GM18873 (cell line): ENCODE measurements at regions not wholly inside any gene's neighbourhood (a gene's known extent, or its start where the extent isn't known, plus 50 kb on each side); places are given as distances from the start of the nearest gene placed in this dataset.
"Not testable (repeated sequence)": the region's sequence is repeated elsewhere in the genome, so short reads cannot be mapped to it uniquely, and the experiment has no call there.

Experiments used
- ATAC-seq: cut with Tn5 transposase; IDR thresholded peaks from one replicate; pipeline ENCODE4 v1.9.1; 2021; ENCODE audit warnings: mild to moderate bottlenecking, moderate library complexity, moderate number of reproducible peaks; ENCODE audit not compliant: unreplicated experiment, low FRiP score

DNA sequence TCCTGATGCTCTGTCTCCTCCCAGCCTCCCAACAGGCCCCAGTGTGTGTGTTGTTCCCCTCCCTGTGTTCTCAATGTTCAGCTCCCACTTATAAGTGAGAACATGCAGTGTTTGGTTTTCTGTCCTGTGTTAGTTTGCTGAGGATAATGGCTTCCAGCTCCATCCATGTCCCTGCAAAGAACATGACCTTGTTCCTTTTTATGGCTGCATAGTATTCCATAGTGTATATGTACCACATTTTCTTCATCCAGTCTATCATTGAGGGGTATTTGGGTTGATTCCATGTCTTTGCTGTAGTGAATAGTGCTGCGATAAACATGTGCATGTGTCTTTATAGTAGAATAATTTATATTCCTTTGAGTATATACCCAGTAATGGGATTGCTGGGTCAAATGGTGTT is 150.4 kb downstream of the KLF6 start:
- not testable (repeated sequence) for ATAC-seq

DNA sequence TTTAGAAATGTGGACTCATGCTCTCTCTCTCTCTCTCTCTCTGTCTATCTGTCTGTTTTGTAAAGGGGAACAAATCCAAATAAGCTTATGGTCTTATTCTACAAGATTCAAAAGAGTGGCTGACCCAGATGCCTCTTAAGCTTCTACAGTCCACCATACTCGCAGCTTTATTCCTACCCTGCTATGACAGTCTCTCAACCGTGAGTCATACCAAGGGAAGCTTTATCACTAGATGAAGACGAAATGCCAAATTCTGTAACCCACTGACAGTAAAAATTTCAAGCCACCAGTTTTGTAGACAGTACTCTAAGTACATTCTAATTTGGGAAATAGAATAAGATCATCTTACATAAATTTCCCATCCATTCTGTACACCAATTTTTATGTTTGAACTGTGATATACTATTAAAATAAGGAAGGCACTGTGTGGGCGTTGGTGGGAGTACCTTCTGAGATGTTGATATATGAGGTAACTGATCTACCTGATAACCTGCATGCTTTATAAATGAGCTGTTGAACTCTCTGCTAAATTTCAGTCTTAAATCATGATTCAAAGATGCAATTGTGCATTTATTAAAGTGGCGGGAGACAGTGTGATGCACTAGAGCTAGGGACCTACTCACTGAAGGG is 153.2 kb downstream of the KLF6 start:
- ATAC-seq = no peak

DNA sequence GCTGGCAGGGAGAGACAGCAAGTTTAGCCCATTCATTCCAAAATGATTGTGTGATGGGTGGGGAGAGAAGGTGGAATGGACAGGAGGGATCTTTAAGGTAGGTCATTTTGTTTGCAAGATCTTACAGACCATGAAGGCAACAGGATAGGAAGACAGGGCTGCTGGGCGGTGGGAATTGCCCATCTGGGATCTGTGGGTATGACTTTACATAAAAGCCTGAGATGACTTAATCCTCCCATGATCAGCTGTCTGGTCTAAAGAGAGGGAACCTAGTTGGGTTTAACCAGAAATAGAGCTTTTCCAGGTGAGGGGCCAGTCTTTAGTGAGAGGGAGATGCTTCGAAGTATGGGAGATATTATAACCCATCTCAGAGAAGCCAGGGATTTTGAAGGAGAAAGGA is 153.7 kb downstream of the KLF6 start:
- no peak for ATAC-seq

DNA sequence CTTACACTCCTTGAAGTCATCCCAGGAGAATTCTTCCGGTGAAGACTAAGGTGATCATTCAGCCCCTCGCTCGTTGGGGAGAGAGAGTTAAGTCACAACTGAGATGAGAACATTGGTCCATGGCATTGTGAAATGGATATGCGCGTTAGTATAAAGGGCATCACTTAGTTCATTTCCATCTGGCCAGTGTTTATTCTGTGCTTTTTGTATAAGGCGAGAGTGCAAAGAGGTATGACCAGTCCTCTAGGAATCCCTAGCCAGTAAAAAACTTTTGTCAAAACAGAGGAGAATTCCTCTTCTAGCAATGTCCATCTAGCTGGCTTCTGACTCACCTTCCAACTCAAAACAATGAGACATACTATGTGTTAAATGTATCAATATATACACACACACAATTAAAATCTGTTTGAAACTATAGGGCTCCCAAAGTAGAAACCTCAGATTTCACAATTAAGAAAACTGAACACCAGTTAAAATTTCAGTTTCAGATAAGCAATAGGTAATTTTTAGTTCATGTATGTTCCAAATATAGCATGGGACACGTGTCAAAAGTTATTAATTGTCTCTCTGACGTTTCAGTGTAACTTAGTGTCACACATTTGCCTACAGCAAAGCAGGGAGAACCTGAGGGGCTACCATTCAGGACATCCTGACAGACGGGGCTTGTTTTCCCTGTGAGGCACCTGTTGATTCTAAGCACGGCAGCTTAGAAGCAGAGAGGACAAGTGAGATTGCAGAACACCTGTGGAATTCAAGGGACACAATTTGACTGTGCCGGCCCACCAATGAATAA is 158.9 kb downstream of the KLF6 start:
- peak; percentile 68 for ATAC-seq

DNA sequence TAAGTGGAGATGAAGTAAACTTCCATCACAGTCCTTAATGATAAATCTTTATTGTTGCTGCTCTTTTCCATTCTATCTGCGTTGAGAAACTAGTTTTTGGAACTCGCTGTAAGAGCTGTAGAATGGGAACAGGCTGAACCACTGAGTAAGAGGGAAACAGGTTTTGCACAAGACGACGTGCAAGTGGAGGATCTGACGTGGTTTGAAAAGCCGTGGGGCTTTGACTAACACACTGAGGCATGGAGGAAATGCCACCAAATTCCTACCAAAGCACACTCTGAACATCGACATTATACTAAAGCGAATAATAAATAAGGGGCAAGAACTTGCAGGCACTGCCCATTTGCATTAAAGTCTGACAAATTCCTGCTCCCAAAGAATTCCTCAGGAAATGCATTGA is 160.6 kb downstream of the KLF6 start:
- ATAC-seq = no peak

DNA sequence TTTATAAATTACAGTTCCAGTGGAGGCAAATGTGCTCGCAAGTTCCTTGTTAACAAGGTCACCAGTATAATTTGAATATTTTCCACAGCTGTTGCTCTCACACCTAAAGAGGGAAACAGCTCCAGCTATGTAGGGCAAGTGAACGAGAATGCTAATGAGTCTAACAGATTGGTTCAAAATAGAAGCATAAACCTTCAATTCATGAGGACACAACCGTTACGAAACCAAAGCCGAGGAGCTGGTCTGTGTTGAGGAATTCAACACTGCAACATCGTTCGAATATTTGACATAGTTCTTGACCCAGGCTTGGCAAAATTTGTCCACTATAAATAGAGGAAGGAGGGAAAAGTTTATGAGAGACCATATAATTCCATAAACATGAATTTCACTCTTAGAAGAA is 161.3 kb downstream of the KLF6 start:
- ATAC-seq = peak; percentile 45

DNA sequence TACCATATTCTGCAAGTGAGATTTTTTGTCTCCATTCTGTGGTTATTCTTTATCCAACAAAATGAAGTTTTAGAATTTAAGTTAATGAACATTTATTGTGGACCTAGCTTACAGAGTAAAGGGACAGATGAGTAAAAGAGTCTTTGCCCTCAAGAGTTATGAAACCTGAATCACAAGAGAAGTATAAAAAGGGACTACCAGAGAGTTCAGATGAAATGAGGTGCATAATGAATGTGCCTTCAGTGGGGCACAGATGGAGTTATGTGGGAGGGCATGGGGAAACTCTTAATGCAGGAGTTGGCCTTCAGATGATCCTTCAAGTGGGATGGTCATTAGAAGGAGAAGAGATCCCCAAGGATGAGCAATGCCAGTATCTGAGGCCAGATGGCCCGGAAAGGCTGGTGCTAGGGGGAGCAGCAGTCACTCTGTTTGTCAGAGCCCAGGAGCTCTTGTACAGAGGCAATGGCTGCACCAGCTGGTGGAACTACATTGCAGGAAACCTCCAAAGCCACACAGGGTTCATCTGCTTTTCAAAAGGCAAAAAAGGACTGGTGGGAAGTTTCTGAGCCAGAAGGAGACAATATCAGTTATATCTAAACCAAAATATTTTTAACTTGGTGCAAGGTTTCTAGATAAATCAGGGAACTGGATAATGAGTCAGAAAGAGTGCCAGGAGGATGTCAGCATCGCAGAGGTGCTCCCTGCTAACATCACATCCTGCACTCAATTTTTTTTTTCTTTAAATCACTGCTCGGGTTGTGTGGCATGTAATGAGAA is 162.0 kb downstream of the KLF6 start:
- ATAC-seq = peak; percentile 37

DNA sequence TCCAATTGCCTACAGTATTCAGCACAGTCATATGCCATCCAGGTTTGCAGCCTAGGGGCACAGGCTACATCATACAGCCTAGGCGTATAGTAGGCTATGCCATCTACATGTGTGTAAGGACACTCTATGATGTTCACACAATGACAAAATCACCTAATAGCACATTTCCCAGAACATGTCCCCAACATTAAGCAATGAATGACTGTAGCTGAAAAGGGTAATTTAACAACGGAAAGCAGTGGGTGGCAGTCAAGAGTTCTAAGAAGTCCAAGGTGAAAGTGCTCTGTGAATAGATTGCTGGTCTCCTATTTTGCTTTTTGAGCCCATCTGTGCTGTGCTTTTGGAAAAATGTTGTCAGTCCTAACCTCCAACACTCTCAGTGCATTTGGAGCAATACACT is 162.6 kb downstream of the KLF6 start:
- ATAC-seq = no peak

DNA sequence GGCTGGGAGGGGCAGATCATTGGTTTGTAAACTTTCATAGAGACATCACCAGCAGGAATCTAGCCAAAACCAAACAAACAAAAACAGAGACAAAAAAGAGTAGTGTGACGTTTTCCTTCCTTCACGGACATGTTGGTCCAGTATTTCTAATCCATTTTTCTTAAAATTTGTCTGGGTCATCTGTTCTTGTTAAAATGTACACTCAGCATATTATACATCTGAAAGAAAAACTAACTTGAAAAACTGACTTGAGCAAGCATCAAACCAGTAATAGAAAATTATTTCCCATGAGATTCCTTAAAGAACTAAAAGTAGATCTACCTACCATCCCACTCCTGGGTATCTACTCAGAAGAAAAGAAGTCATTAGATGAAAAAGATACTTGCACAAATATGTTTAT is 164.2 kb downstream of the KLF6 start:
- ATAC-seq = no peak

DNA sequence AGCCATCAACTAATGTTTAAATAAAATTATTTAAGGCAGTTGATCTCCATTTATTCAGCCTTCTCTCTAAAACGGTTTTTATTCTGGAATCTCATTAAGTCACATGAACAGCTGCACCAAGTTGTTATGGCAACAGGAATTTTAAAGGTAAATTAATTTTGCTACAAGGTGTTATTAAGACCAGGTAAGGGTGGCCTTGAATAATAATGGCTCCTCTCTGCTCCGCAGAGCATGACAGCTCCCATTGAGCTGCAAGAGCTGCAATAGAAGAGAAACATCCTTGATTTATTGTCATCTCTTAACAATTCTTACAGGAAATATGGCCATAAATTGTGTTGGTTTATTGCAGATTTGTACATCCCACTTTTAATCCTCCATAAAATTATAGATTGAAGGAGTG is 165.8 kb downstream of the KLF6 start:
- no peak for ATAC-seq

DNA sequence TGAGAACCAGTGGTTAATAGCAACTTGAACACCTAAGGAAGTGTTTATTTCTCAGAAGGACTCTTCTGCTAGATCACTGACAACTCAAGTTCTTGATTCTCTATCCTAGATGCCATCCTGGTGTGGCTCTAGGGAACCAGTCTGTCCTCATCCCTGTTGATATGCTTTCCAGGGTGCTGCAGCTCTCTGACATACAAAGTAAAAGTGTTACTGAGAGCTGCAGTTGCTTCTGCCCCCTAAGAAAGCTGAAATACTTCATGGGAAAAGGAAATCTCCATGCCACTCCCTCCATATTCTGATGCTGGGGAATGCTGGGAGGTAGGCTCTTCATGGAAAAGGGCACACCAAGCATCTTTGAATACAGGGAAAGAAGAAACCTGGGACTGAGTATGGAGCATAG is 168.1 kb downstream of the KLF6 start:
- no peak for ATAC-seq

DNA sequence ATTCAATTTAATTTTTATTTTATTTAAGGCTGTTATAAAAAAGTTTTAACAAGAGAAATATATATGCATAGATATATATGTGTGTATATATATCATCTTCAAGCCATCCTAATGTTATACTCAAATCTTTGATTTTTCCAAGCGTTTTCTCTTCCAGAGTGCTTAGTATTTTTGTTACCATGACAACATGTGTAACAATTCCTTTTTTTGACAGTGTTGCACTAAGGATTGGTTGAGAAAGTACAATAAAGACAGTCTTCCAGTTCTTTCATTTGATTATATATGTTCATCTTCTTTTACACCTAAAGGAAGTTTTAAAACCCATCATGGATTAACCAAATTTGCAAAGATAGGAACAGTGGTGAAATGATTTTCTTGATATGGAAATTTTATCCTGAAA is 171.7 kb downstream of the KLF6 start:
- ATAC-seq = no peak

DNA sequence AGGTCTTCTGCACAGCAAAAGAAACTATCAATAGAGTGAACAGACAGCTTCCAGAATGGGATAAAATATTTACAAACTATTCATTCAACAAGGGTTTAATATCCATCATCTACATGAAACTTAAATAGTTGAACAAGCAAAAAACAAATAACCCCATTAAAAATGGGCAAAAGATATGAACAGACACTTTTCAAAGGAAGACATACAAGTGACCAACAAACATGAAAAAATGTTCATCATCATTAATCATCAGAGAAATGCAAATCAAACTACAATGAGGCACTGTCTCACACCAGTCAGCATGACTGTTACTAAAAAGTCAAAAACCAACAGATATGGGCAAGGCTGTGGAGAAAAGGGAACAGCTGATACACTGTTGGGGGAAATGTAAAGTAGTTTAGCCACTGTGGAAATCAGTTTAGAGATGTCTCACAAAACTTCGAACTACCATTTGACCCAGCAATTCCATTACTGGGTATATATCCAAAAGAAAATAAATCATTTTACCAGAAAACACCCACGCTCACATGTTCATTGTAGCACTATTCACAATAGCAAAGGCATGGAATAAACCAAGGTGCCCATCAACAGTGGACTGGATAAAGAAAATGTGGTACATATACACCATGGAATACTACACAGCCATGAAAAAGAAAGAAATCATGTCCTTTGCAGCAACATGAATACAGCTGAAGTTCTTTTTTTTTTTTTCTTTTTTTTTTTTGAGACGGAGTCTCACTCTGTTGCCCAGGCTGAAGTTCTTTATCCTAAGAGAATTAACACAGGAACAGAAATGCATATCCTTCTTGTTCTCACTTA is 172.6 kb downstream of the KLF6 start:
- no peak for ATAC-seq

DNA sequence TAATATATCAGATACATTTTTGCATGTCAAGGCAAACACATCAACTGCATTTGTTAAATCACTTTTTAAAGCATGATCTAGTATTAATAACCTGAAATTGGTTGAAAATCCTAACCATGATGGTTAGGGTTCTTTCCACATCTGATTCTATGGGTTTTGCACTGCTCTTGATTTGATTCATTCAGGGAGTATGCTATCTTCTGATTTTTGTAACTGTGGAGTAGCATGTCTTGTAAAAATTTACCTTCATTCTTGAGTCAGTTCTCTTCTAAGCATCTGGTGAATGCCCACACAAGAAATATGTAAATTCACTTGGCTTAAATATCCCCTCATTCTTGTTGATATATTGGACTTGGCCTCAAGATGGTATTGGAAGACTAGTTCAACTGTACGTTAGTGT is 178.7 kb downstream of the KLF6 start:
- no peak for ATAC-seq

DNA sequence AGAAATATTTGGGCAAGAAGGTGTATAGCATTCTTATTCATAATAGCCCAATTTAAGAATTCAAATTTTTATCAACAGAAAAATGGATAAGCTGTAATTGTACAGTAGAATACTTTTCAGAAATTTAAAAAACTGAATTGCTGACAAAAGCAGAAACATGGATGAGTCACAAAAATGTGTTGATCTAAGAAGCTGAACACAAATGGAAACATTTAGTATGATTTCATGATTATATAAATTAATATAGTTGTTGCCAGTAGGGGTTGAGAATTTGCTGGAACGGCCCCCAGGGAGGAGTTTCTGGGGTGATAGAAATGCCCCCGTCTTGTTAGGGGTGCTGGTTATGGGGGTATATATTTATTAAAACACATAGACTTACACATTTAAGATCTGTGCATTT is 179.1 kb downstream of the KLF6 start:
- no peak for ATAC-seq

DNA sequence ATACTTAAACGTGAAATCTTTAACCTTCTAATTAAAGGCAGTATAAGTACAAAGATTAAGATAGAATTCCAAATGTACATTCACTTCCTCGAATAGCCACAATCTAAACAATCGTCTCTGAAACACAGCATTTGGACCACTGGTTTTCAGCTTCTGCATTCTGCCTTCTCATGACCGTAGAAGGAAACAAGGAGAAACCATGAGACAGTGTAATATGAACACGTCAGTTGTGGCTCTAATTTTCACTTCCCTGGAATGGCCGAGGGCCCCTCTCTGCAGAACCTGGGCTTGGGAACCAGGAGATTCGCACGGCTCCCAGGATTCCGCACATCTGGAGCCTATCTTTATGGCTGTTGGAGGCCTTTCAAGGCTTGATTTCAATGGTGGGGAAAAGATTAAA is 189.3 kb downstream of the KLF6 start:
- no peak for ATAC-seq

DNA sequence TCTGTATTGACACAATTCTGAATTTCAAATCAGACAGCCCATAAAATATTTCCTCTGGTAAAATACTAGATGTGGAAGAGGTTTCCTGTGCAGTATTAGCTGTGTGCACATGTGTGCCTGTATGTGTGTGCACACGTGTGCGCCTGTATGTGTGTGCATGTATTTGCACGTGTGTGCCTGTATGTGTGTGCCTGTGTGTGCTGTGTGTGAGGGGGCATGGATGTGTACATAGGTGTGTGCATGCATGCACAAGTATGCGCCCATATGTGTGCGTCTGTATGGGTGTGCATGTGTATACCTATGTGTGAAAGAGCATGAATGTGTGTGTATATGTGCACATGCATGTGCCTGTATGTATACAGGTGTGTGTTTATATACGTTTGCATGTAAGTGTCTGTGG is 191.4 kb downstream of the KLF6 start:
- ATAC-seq = no peak

DNA sequence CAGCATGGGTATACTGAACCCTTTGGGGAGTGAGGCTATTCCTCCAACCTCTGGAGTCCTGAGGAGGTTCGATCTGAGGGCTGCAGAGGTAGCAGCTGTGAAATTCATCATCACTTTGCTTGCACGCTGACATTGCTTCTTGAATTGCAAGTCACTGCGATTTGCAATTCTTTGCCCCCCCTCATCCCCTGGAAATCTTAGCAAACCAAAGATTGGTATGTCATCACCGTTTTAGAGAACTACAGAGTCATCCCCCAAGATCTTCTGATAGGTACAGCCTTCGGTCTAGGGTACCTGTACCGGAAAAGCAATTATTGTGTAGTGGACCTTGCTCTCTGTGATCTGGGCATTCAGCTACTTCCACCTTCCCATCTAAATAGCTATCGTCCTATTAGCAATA is 192.6 kb downstream of the KLF6 start:
- ATAC-seq = no peak

DNA sequence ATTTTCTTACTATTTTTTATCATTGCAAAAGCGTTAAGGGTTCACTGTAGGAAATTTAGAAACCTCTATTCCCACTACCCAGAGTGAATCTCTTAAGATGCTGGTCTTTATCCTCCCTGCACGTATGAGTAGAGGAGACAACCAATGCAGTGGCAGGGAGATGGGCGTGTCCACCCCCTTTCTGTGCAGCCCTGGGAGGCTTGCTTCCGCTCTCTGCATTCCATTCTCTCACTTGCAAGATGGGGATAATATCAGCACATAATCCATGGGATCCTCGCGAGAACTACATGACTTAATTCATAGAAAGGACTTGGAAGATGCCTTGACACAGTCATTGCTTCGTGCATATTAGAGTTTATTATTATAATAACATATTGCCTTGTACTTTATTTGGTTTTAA is 196.2 kb downstream of the KLF6 start:
- ATAC-seq = no peak

DNA sequence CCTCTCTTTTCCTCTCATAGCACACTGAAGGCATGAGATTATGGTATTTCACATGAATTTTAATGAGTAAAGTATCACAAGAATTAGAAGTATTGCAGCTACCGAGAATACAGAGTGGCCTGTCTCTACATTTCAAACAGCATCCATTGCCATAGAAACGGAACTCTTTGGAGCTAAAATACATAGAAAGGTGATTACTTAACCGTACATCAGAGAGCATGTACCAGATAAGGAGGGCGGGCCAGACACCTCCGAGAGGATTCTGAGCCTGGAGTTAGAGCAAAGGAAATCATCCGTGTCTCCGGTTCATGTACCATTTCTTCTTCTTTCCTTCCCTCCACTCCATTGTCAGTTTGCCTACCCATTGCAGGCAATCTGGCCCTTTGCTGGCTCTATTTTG is 196.7 kb downstream of the KLF6 start:
- ATAC-seq = no peak
